Right cardiac atrium (tissue), 5 donors: ENCODE measurements at regions not wholly inside any gene's neighbourhood (a gene's known extent, or its start where the extent isn't known, plus 50 kb on each side); places are given as distances from the start of the nearest gene placed in this dataset.

Source experiments
- ATAC-seq, 2 donors: fragments of 200-7000 bp; cut with Tn5 transposase; one replicate each; pipeline versions ENCODE4 v1.8.0 to v1.9.1; 2020; ENCODE audit warnings: moderate library complexity in 2 of 2, mild to moderate bottlenecking in 1 of 2
- DNase-seq, 3 donors: peaks; one replicate each; pipeline ENCODE4 v3.0.0-alpha.2; 2020
- H3K27ac ChIP-seq: one replicate; pipeline ENCODE4 v1.5.1; 2013; ENCODE audit warnings: mild to moderate bottlenecking, low read length, control low read depth, moderate library complexity
- H3K27me3 ChIP-seq: one replicate; pipeline ENCODE4 v1.6.1; 2013; ENCODE audit not compliant: control insufficient read depth, insufficient read depth
- H3K4me1 ChIP-seq: one replicate; pipeline ENCODE4 v1.6.1; 2013; ENCODE audit warnings: low read length; ENCODE audit not compliant: control insufficient read depth, insufficient read depth
- H3K4me3 ChIP-seq: one replicate; pipeline ENCODE4 v1.5.1; 2013; ENCODE audit warnings: low read length, control low read depth
- H3K9me3 ChIP-seq: one replicate; pipeline ENCODE4 v1.6.1; 2013; ENCODE audit warnings: low read length; ENCODE audit not compliant: control insufficient read depth
- WGBS: extraction: QIAGEN DNeasy Blood & Tissue Kit; methylation state at CpG from one replicate; pipeline ENCODE4 v1.1.7; 2013; 5-methylcytosine and 5-hydroxymethylcytosine counted together
- intact Hi-C, 4 donors: fragments of 100-400 bp; cut with DNase I; formaldehyde crosslinking; loops; one replicate each; pipeline versions ENCODE4 v1.11.0 to v1.14.0; 2022 to 2023
- donor health status: healthy with polysubstance abuse.
- donor health status: DM: no; HTN: yes; CAD: no.
- donor health status: DM: no; HTN: no; CAD: no.
- donor health status: DM: no; HTN: yes; CAD: no; lungs with severe emphysema.
- donor health status: DM: yes; HTN: yes; CAD: no.

DNA sequence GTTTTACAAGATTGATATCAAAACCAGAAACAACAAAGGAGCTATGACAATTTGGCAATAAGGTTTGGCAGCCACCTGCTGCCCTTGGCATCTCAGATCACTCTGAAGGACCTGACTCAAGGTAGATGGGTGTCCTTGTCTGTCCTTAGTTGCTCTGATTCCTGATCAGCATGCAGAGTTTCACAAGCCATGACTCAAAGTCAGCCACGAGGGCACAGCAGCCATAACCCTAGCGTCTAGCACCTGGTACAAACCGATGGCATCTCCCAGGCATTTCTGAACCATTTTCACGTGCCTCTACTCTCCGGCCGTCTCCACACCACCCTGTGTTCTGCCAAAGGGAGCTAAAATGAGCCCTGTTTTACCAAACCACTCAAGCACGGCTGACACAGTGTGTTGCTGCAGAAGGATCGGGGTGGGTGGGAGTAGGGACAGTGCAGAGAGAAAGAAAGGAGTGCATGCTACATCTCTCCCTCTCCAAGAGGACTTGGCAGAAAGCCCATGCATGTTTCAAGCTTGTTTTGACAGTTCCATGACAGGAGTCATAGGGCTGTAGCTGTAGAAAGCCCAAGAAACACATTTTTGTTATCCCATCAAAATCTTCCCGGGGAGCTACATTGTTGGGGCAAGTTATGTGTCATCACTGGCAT, 297.3 kb downstream of the ABCC12 start:
- Histone ChIP-seq H3K27me3 (no peaks in the 10 kb centered on the region), H3K4me3 (no peak overlapping the region), H3K27ac (no peak overlapping the region), H3K9me3 (no peaks in the 10 kb centered on the region), H3K4me1 (no peaks in the 10 kb centered on the region)
- intact Hi-C loops: no loop called here
- 59% methylated on average over 9 of the region's 9 CpGs for WGBS
- ATAC-seq (no peak), DNase-seq (no peak)

DNA sequence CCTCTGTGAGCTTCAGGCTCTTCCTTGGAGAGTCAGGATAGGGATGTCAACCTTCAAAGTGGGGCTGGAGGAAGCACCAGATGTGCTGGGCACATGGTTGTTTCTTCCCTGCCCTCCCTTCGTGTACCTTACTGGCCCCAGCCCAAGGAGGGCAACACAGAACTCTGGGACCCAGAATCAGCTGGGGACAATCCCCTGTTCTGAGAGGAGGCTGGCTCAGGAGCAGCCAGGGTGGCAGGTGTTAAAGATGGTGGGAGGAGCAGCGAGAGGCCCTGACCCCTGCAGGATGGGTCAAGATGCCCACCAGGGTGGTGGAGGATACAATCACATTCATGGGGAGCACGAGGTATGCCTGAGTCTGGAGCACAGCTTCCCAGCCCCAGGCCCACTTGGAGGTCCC, 300.4 kb downstream of the ABCC12 start:
- no peaks in the 10 kb centered on the region for H3K9me3 ChIP-seq
- no peak overlapping the region for H3K27ac ChIP-seq
- H3K27me3 ChIP-seq: no peaks in the 10 kb centered on the region
- DNase-seq (no peak), ATAC-seq (no peak)
- WGBS: 72% methylated on average over 3 of the region's 3 CpGs
- no peak overlapping the region for H3K4me3 ChIP-seq
- H3K4me1 ChIP-seq: no peaks in the 10 kb centered on the region
- intact Hi-C loops: no loop called here

DNA sequence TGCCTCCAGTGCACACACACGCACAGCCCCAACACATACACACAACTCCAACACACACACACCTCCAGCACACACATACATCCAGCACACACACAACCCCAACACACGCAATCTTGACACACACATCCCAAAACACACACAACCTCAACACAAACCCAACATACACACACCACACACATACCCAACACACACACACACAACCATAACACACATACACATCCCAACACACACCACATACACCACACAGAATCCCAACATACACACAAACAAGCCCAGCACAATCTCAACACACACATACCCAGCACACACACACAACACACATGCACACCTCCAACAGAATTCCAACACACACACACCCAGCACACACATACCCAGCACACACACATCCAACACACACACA, 301.1 kb downstream of the ABCC12 start:
- Histone ChIP-seq H3K4me1 (no peaks in the 10 kb centered on the region), H3K27ac (no peak overlapping the region), H3K27me3 (no peaks in the 10 kb centered on the region), H3K9me3 (no peaks in the 10 kb centered on the region), H3K4me3 (no peak overlapping the region)
- no peak for ATAC-seq
- no peak for DNase-seq
- intact Hi-C loops: no loop called here
- WGBS: 95% methylated on average over 2 of the region's 2 CpGs

DNA sequence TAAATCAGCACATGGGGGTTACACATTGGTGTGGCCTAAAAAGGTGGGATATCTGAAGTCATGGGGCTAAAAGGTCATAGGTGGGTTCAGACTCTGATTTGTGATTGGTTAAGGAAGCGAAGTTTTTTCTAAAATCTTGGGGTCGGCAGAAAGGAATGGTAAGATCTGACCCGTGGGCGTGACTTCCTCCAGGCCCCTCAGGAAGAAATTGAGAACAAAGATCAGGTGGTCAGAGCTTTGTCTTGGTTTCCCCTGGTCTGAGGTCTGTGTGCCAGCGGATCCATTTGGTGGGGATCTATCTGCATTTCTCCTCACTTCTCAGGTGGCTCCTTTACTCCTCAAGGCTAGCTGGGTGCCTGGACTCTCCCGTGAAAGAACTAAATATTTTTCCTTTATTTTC, 302.8 kb downstream of the ABCC12 start:
- intact Hi-C loops: no loop called here
- H3K4me3 ChIP-seq: no peak overlapping the region
- DNase-seq: no peak
- ATAC-seq: no peak
- no peaks in the 10 kb centered on the region for H3K27me3 ChIP-seq
- H3K4me1 ChIP-seq: no peaks in the 10 kb centered on the region
- no peaks in the 10 kb centered on the region for H3K9me3 ChIP-seq
- H3K27ac ChIP-seq: no peak overlapping the region
- WGBS: 84% methylated on average over 6 of the region's 6 CpGs

DNA sequence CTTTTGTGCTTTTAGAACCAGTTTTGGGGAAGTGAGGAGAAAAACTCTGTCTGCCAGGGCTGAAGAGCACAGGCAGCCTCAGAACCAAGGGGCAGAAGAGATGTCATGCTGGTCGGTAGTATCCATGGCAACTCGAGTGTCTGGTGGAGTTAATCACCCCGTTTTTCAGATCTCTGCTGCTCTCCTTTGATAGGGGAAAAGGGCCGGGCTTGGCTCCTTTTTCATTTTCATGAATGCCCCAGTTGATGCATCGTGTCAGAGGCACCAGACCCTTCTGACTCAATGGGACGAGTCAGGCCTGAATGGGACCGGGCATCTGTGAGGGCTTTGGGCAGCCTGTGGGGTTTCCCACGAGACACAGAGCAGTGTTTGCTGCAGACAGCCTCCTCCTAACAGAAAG, 304.6 kb downstream of the ABCC12 start:
- H3K4me3 ChIP-seq: no peak overlapping the region
- ATAC-seq: no peak
- DNase-seq: no peak
- 55% methylated on average over 8 of the region's 8 CpGs for WGBS
- H3K27ac ChIP-seq: no peak overlapping the region
- H3K4me1 ChIP-seq: no peaks in the 10 kb centered on the region
- intact Hi-C loops: no loop called here
- no peaks in the 10 kb centered on the region for H3K9me3 ChIP-seq
- no peaks in the 10 kb centered on the region for H3K27me3 ChIP-seq

DNA sequence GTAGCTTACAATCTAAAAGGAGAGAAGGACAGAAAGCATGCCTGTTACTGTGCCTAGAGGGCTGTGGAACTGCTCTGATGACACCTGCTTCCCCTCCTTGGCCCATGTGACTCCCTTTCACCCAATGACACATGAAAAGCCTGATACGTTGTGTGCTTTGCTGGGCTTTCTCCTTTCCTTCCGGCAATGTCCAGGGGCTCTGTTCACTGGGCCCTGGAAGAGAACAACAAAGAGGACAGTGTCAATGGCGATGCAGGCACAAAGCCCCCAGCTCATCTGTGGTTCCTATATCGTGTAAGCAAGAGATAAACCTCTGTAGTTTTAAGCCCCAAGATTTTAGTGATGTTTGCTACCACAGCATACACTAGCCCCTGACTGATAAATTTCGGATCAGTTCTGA, 306.1 kb downstream of the ABCC12 start:
- DNase-seq (no peak), ATAC-seq (no peak)
- Histone ChIP-seq H3K27me3 (no peaks in the 10 kb centered on the region), H3K9me3 (no peaks in the 10 kb centered on the region), H3K4me1 (no peaks in the 10 kb centered on the region), H3K27ac (no peak overlapping the region), H3K4me3 (no peak overlapping the region)
- WGBS: 71% methylated on average over 5 of the region's 5 CpGs
- intact Hi-C loops: no loop called here

DNA sequence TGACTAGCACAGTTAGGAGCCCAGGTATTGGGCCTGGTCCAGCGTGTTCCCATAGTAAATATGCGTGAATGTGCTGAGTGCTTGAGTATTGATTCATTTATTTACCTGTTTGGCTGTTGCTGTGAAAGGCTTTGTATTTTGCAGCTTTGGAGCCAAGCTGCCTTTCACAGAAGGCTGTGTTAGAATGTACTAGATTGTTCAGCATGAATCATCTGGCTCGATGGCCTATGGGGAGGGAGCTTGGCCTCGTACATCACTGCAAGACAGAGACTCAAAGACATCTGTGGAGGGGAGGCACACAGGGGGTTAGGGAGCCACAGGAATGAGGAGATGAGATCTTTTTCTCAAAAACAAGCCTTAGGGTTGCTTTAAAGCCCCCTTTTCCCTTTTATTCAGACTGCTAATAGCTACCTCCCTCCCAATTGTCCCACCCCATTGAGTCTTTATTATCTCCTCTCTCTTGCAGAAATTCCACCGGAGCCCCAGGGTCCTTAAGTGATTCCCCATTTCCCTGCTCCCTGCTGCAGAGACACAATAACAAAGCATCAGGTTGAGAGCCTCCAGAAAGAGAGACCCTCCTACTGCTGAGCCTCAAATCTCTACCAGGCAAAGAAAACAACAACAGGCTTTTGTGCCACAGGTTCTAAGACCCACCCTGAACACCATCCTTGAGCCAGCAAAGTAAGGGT, 307.2 kb downstream of the ABCC12 start:
- H3K4me3 ChIP-seq: no peak overlapping the region
- no peaks in the 10 kb centered on the region for H3K27me3 ChIP-seq
- WGBS: 45% methylated on average over 5 of the region's 5 CpGs
- intact Hi-C loops: no loop called here
- no peak overlapping the region for H3K27ac ChIP-seq
- DNase-seq (no peak), ATAC-seq (no peak)
- no peaks in the 10 kb centered on the region for H3K9me3 ChIP-seq
- H3K4me1 ChIP-seq: no peaks in the 10 kb centered on the region

DNA sequence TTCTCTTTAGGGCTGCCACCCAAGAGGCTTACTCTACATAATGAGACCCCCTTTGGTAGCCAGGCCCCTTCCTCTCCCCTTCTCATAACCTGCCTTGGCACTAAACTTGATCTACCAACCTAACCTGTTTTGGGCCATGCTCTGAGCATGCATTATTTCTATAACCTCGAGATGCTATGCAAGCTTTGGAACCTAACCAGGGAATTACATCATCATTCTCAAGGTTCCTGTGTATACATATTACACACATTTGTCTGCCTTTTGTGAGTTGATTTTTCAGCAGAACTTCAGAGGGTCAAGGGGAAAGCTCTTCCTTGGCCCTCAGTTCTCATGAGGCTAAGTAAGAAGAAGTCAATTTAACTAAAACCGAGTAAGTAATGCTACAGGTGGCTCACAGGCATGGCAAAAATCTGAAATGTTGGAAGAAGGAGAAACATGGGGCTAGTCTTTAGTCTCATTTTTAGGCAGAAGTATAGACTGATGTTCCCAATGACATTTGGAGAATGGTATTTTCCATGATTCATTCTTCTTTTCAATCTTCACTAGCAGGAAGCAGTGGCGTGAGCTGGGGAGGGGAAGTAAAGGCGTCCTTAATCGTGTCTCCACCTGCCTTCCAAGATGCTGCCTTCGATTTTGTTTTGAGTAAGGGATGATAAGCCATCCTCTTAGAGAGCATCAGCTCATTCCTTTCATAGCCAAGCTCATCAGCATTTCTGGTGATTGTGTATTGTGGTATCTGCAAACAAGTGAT, 308.4 kb downstream of the ABCC12 start:
- Histone ChIP-seq H3K4me1 (no peaks in the 10 kb centered on the region), H3K9me3 (no peaks in the 10 kb centered on the region), H3K4me3 (no peak overlapping the region), H3K27ac (no peak overlapping the region), H3K27me3 (no peaks in the 10 kb centered on the region)
- intact Hi-C loops: no loop called here
- DNase-seq (no peak), ATAC-seq (no peak)
- WGBS: 65% methylated on average over 6 of the region's 6 CpGs

DNA sequence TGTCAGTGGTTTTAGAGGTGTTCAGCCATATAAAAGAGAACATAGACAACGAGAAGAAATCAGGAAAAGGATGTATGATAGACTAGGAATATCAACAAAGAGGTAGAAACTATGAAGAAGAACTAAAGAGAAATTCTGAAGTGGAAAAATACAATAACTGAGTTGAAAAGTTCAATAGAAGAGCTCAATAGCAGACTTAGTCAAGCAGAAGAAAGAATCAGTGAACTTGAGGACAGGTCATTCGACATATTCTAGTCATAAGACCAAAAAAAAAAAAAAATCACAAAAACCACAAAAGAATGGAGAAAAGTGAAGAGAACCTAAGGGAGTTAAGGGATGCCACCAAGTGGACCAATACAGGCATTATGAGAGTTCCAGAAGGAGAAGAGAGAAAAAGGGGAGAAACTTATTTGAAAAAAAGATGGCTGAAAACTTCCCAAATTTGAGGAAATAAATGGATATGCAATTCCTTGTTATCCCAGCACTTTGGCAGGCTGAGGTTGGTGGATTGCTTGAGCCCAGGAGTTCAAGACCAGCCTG, 321.2 kb downstream of the ABCC12 start:
- H3K4me3 ChIP-seq: no peak overlapping the region
- no peaks in the 10 kb centered on the region for H3K27me3 ChIP-seq
- 61% methylated on average over 2 of the region's 2 CpGs for WGBS
- DNase-seq (no peak), ATAC-seq (no peak)
- H3K9me3 ChIP-seq: no peaks in the 10 kb centered on the region
- H3K4me1 ChIP-seq: no peaks in the 10 kb centered on the region
- intact Hi-C loops: no loop called here
- H3K27ac ChIP-seq: no peak overlapping the region

DNA sequence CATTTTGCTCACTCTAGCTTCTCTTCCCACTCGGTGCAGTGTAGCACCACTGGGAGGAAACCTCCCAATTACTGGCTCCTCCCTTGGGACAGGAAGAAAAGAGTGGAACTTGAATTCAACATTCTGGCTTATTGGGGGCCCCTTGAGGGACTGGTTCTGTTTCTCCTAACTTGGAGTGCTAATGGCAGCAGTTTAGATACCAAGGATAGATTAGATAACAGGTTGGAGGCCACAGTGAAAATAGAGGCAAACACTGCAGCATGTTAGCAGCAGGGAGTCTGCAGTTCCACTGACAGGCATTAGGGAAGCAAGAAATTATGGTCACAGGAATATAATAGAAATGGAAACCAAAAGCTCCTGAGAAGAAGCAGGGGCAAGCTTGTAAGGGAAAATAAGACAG, 322.0 kb downstream of the ABCC12 start:
- intact Hi-C loops: no loop called here

DNA sequence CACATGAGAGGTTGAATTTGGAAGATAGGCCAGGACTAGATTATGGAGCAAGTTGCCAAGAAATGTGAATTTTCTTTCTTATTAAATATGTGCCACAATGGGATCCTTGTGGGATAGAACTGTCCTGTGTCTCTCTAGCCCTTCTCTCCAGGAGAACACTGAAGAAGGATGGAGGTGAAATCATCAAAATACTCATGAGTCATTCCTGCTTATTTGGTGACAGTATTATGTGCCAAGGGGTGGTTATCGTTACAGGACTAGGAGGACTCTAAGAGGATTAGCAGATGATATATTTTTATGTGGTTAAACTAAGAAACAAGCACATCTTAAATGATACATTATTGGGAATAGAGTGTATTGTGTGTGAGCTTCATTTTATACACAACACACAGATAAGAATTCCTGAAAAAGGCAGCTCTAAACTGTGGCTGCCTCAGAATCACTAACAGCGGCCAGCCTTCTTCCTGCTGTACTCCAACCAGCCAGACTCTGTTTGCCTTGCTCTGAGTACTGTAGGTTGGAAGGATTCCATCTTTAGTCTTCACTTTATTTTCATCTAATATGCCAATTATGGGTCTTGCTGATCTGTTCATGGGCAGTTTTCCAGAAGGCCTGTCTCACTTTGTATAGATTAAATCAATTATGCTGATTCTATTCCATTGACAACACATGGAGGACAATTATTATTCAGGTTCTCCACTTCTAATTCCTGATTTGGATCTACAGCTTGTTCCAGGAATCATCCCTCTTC, 325.8 kb downstream of the ABCC12 start:
- Histone ChIP-seq H3K4me3 (no peak overlapping the region), H3K27ac (no peak overlapping the region), H3K27me3 (no peaks in the 10 kb centered on the region), H3K9me3 (no peaks in the 10 kb centered on the region), H3K4me1 (no peaks in the 10 kb centered on the region)
- DNase-seq (no peak), ATAC-seq (no peak)
- intact Hi-C loops: no loop called here
- 76% methylated on average over 2 of the region's 2 CpGs for WGBS

More for the DNA sequence above, 322.0 kb downstream of the ABCC12 start:
- no peaks in the 10 kb centered on the region for H3K4me1 ChIP-seq
- H3K27me3 ChIP-seq: no peaks in the 10 kb centered on the region
- DNase-seq: no peak
- WGBS: 60% methylated on average over 1 of the region's 1 CpG
- no peak overlapping the region for H3K4me3 ChIP-seq
- H3K27ac ChIP-seq: no peak overlapping the region
- no peak for ATAC-seq
- H3K9me3 ChIP-seq: no peaks in the 10 kb centered on the region
